Mucosa of descending colon (tissue), 3 donors: ENCODE measurements at regions not wholly inside any gene's neighbourhood (a gene's known extent, or its start where the extent isn't known, plus 50 kb on each side); places are given as distances from the start of the nearest gene placed in this dataset.

Experiments used
- ATAC-seq: fragments of 200-7000 bp; cut with Tn5 transposase; one replicate; pipeline ENCODE4 v1.9.1; 2020; ENCODE audit warnings: mild to moderate bottlenecking, moderate library complexity
- DNase-seq, 3 donors: peaks; one replicate each; pipeline ENCODE4 v3.0.0-alpha.2; 2020
- H3K36me3 ChIP-seq: fragments of 200-600 bp; one replicate; pipeline ENCODE4 v1.8.0; 2021; ENCODE audit warnings: low read depth, mild to moderate bottlenecking
- H3K4me1 ChIP-seq: fragments of 200-600 bp; one replicate; pipeline ENCODE4 v1.8.0; 2021; ENCODE audit warnings: low read depth, mild to moderate bottlenecking
- H3K4me3 ChIP-seq: fragments of 200-600 bp; one replicate; pipeline ENCODE4 v1.8.0; 2021; ENCODE audit warnings: mild to moderate bottlenecking
- H3K9me3 ChIP-seq: fragments of 200-600 bp; one replicate; pipeline ENCODE4 v1.8.0; 2021; ENCODE audit warnings: mild to moderate bottlenecking
- CTCF ChIP-seq: fragments of 200-600 bp; IDR thresholded peaks from one replicate; pipeline ENCODE4 v1.8.0; 2022; ENCODE audit warnings: antibody characterized with exemption, mild to moderate bottlenecking
- intact Hi-C, 2 donors: fragments of 100-400 bp; cut with DNase I in 1 of 2; cut with micrococcal nuclease in 1 of 2; formaldehyde crosslinking; loops; one replicate each; pipeline versions ENCODE4 v1.11.0 to v1.11.1; 2022; cut with DNase I, micrococcal nuclease
- donor health status: DM: no; HTN: no; CAD: no; lungs with moderate emphysema.
- donor health status: DM: no; HTN: no; CAD: no.
- donor health status: DM: no; HTN: yes; CAD: no.

GRCh38 chr4:179112441-179113170 is 1670.4 kb upstream of the AGA start:
- DNase-seq (no peak), ATAC-seq (no peak)
- Histone ChIP-seq H3K4me3 (no peak overlapping the region), H3K36me3 (no peaks in the 10 kb centered on the region), H3K9me3 (peaks cover 5% of the 10 kb centered on the region), H3K4me1 (no peaks in the 10 kb centered on the region)
- intact Hi-C loops: no loop called here
- no peak for TF ChIP-seq CTCF

DNA sequence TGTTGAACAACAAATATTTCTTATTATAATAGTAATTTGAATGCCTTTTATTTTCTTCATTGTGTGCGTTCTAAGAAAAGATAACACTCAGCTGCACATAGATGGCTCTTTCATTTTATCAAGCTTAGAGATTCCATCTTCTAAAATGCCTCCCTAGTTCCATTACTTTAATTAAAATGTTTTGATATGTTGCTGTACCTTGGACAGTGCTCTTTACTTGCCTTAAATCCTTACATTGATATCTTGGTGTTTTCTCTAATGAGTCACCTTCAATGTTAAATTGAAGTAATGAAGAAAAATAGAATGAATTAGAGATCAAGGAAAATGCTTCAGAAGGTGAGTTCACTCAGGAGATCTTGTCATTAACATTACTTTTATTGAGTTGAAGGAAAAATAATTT is 1672.4 kb upstream of the AGA start:
- Histone ChIP-seq H3K4me3 (no peak overlapping the region), H3K9me3 (peaks cover 7% of the 10 kb centered on the region), H3K36me3 (no peaks in the 10 kb centered on the region), H3K4me1 (no peaks in the 10 kb centered on the region)
- TF ChIP-seq CTCF: no peak
- no peak for DNase-seq
- intact Hi-C loops: no loop called here
- no peak for ATAC-seq

GRCh38 chr4:179116011-179116410 is 1673.8 kb upstream of the AGA start:
- no peak overlapping the region for H3K4me3 ChIP-seq
- peaks cover 3% of the 10 kb centered on the region for H3K9me3 ChIP-seq
- no peak for TF ChIP-seq CTCF
- DNase-seq (no peak), ATAC-seq (no peak)
- H3K36me3 ChIP-seq: no peaks in the 10 kb centered on the region
- intact Hi-C loops: no loop called here
- no peaks in the 10 kb centered on the region for H3K4me1 ChIP-seq

GRCh38 chr4:179116581-179116980 is 1674.3 kb upstream of the AGA start:
- no peak for DNase-seq
- TF ChIP-seq CTCF: no peak
- ATAC-seq: no peak
- Histone ChIP-seq H3K4me1 (no peaks in the 10 kb centered on the region), H3K36me3 (no peaks in the 10 kb centered on the region), H3K9me3 (peaks cover 3% of the 10 kb centered on the region), H3K4me3 (no peak overlapping the region)
- intact Hi-C loops: no loop called here

GRCh38 chr4:179123084-179123483 is 1680.8 kb upstream of the AGA start:
- TF ChIP-seq CTCF: no peak
- H3K4me3 ChIP-seq: no peak overlapping the region
- ATAC-seq: no peak
- peaks cover 12% of the 10 kb centered on the region for H3K9me3 ChIP-seq
- no peaks in the 10 kb centered on the region for H3K36me3 ChIP-seq
- intact Hi-C loops: no loop called here
- H3K4me1 ChIP-seq: no peaks in the 10 kb centered on the region
- no peak for DNase-seq

- ATAC-seq (no peak), DNase-seq (no peak)
- no peak for TF ChIP-seq CTCF
- Histone ChIP-seq H3K4me3 (no peak overlapping the region), H3K36me3 (no peaks in the 10 kb centered on the region), H3K4me1 (no peaks in the 10 kb centered on the region), H3K9me3 (peaks cover 12% of the 10 kb centered on the region)
- intact Hi-C loops: no loop called here
Observed at GRCh38 chr4:179124419-179124818, 1682.2 kb upstream of the AGA start.
